ENCODE measurements at regions not wholly inside any gene's neighbourhood (a gene's known extent, or its start where the extent isn't known, plus 50 kb on each side); places are given as distances from the start of the nearest gene placed in this dataset.

GRCh38 chr4:56252561-56253152 is 134.6 kb downstream of the AASDH start:
- intact Hi-C loops (cut with DNase I; ENCODE audit: low total_unique reads), result no loop called here
- no peak overlapping the region for H3K27ac ChIP-seq
- no peaks in the 10 kb centered on the region for H3K36me3 ChIP-seq
- no peak for DNase-seq
- no peaks in the 10 kb centered on the region for H3K27me3 ChIP-seq
- H3K4me3 ChIP-seq, result no peak overlapping the region
- H3K4me1 ChIP-seq, result no peaks in the 10 kb centered on the region
- no peaks in the 10 kb centered on the region for H3K9me3 ChIP-seq
- no peak for TF ChIP-seq POLR2A (IDR thresholded peaks at IDR 0.05)
- TF ChIP-seq, protein P1, sequence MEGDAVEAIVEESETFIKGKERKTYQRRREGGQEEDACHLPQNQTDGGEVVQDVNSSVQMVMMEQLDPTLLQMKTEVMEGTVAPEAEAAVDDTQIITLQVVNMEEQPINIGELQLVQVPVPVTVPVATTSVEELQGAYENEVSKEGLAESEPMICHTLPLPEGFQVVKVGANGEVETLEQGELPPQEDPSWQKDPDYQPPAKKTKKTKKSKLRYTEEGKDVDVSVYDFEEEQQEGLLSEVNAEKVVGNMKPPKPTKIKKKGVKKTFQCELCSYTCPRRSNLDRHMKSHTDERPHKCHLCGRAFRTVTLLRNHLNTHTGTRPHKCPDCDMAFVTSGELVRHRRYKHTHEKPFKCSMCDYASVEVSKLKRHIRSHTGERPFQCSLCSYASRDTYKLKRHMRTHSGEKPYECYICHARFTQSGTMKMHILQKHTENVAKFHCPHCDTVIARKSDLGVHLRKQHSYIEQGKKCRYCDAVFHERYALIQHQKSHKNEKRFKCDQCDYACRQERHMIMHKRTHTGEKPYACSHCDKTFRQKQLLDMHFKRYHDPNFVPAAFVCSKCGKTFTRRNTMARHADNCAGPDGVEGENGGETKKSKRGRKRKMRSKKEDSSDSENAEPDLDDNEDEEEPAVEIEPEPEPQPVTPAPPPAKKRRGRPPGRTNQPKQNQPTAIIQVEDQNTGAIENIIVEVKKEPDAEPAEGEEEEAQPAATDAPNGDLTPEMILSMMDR (IDR thresholded peaks at IDR 0.05), result no peak

- no peaks in the 10 kb centered on the region for H3K27me3 ChIP-seq
- DNase-seq, result no peak
- H3K27ac ChIP-seq, result no peak overlapping the region
- no peaks in the 10 kb centered on the region for H3K4me1 ChIP-seq
- H3K9me3 ChIP-seq, result no peaks in the 10 kb centered on the region
- intact Hi-C loops (cut with DNase I; ENCODE audit: low total_unique reads), result no loop called here
- H3K4me3 ChIP-seq, result no peak overlapping the region
- no peaks in the 10 kb centered on the region for H3K36me3 ChIP-seq
- TF ChIP-seq, protein P1 (IDR thresholded peaks at IDR 0.05), result no peak
- TF ChIP-seq POLR2A (IDR thresholded peaks at IDR 0.05), result no peak
These were observed 135.7 kb downstream of the AASDH start for GRCh38 chr4:56251556-56251955.

- intact Hi-C loops (cut with DNase I; ENCODE audit: low total_unique reads), result no loop called here
- no peaks in the 10 kb centered on the region for H3K27me3 ChIP-seq
These were observed 136.5 kb downstream of the AASDH start for GRCh38 chr4:56250776-56251175.

GRCh38 chr4:56247646-56248045 is 139.6 kb downstream of the AASDH start:
- no peaks in the 10 kb centered on the region for H3K9me3 ChIP-seq
- no peaks in the 10 kb centered on the region for H3K36me3 ChIP-seq
- no peak overlapping the region for H3K4me3 ChIP-seq
- no peaks in the 10 kb centered on the region for H3K4me1 ChIP-seq
- DNase-seq, result no peak
- no peak overlapping the region for H3K27ac ChIP-seq
- intact Hi-C loops (cut with DNase I; ENCODE audit: low total_unique reads), result no loop called here
- no peaks in the 10 kb centered on the region for H3K27me3 ChIP-seq
- TF ChIP-seq, protein P1 (IDR thresholded peaks at IDR 0.05), result no peak
- TF ChIP-seq POLR2A (IDR thresholded peaks at IDR 0.05), result no peak

More at GRCh38 chr4:56250776-56251175, 136.5 kb downstream of the AASDH start:
- H3K27ac ChIP-seq, result no peak overlapping the region
- TF ChIP-seq POLR2A (IDR thresholded peaks at IDR 0.05), result no peak
- TF ChIP-seq, protein P1 (IDR thresholded peaks at IDR 0.05), result no peak
- no peak overlapping the region for H3K4me3 ChIP-seq
- no peaks in the 10 kb centered on the region for H3K9me3 ChIP-seq
- no peaks in the 10 kb centered on the region for H3K4me1 ChIP-seq
- no peak for DNase-seq
- H3K36me3 ChIP-seq, result no peaks in the 10 kb centered on the region

DNA sequence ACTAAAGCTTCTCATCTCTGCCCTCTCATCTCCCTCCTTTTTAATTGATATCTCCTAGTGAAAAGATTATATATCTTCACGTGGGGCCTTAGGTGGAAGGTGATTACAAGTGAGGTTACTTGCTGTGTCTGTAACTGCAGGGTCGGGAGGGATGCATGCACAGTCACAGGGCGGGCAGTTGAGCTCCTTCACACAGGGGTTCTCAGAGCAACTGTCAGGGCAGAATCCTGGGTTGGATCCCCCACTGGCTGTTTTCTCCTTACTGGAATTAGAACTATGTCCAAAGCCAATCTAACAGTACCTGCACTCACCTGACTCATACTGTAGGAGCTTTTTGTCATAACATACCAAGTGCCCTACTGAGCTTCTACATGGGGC is 141.1 kb downstream of the AASDH start:
- DNase-seq, result no peak
- Histone ChIP-seq H3K27ac (no peak overlapping the region), H3K9me3 (no peaks in the 10 kb centered on the region), H3K4me3 (no peak overlapping the region), H3K27me3 (no peaks in the 10 kb centered on the region), H3K4me1 (no peaks in the 10 kb centered on the region), H3K36me3 (no peaks in the 10 kb centered on the region)
- intact Hi-C loops (cut with DNase I; ENCODE audit: low total_unique reads), result no loop called here
- TF ChIP-seq, protein P1 (IDR thresholded peaks at IDR 0.05), result no peak
- TF ChIP-seq POLR2A (IDR thresholded peaks at IDR 0.05), result no peak

Measured in uterus (tissue), 3 donors.